Effector CD8-positive, alpha-beta T cell (primary cell): ENCODE measurements at regions not wholly inside any gene's neighbourhood (a gene's known extent, or its start where the extent isn't known, plus 50 kb on each side); places are given as distances from the start of the nearest gene placed in this dataset.
A peak's percentile ranks its signal among the peaks of the same experiment; 100 is the strongest.
"Not testable (repeated sequence)": the region's sequence is repeated elsewhere in the genome, so short reads cannot be mapped to it uniquely, and the experiment has no call there.

Experiments used
- DNase-seq: peaks from one replicate; lab custom pipeline; 2025; lab: John Stamatoyannopoulos, UW

GRCh38 chr10:9035355-9035754, 980.9 kb downstream of the GATA3 start:
- no peak for DNase-seq

DNA sequence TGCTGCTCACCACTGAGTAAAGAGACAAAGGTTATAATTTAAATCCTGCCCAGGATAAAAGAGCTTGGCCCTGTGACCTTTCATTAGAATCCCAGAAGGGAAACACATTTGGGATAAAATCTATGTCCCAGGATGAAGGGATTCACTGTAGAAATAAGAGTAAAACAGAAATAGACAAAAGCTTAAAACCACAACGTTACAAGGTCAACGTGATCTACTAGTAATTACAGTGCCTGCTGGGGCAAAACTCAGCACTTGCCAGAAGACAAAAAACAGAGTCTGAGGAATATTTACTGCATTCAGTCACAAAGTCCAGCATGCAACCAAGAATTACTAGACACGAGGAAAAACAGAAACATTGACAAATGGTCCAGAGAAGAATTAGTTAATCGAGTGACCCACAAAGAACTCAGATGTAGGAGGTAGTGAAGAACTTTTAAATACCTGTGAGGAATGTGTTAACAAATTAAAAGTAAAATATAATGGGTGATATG, 982.3 kb downstream of the GATA3 start:
- DNase-seq, result no peak

- DNase-seq, result no peak
Observed at GRCh38 chr10:9038146-9038714, 983.7 kb downstream of the GATA3 start.

- DNase-seq, result no peak
Observed at GRCh38 chr10:9043466-9043865, 989.0 kb downstream of the GATA3 start.

GRCh38 chr10:9045311-9045710, 990.8 kb downstream of the GATA3 start:
- DNase-seq, result no peak

DNA sequence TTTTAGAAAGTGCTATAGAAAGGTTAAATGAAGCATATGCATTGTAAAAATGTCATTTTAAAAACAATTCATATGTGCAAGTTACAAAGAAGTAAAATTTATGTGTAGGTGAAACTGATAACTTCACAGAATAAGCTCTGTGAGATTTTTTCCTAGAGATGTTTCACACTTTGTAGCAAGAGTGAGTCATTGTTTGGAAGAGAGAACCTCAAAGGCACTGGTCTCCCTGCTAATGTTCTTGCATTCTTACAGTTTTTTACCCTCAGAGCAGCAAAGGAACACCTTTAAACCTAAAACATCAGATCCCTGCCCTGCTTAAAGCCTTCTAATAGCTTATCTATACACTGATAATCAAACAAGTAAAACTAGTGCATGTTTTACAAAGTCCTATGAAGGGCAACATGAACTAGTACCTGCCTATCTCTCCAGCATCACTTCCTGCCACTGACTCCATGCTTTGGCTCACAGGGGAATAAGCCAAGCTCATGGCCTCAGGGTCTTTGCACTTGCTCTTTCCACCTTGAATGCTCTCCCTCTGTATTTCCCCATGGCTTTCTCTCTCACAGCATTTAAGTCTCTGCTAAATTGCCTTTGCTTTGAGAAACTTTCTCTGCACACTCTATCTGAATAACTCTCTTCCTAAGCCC, 997.0 kb downstream of the GATA3 start:
- DNase-seq, result no peak

- no peak for DNase-seq
Observed at GRCh38 chr10:9052767-9053166, 998.3 kb downstream of the GATA3 start.

DNA sequence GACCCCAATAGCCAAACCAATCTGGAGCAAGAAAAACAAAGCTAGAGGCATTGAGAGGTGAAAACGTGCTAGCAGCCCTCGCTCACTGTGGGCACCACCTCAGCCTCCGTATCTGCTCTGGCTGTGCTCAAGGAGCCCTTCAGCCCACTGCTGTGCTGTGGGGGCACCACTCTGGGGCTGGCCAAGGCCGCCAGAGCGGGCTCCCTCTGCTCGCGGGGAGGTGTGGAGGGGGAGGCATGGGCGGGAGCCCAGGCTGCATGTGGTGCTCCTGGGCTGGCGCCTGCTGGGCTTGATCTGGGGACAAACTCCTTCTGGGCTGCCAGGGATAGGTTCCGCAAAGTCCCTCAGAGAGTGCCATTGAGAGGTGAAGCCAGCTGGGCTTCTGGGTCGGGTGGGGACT, 1002.0 kb downstream of the GATA3 start:
- no peak for DNase-seq

DNA sequence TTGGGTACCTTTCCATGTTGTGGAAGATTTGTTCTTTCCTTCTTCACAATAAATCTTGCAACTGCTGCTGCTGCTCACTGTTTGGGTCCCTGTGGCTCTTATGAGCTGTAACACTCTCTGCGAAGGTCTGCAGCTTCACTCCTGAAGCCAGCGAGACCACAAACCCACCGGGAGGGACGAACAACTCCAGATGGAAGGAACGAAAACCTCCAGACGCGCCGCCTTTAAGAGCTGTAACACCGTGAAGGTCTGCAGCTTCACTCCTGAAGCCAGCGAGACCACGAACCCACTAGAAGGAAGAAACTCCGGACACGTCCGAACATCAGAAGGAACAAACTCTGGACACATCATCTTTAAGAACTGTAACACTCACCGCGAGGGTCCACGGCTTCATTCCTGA, 1002.8 kb downstream of the GATA3 start:
- DNase-seq, result not testable (repeated sequence)

DNA sequence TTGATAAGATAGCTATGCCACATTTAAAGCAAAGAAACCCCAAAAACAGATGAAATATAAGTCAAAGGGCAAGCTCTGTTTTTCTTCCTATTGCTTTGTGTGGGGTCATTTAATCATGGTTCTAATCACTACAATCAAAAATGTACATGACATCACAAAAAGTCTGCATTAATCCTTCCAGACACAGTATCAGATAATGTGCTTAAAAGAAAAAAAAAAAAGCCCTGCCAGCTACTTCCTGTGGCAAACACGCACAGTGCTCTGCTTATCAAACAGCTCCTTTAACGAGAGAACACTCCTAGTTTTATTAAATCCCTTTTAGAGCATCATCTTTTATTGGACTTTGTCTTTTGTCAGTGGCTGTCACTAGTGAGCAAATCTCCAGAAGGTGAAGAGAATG, 1005.8 kb downstream of the GATA3 start:
- no peak for DNase-seq

GRCh38 chr10:9061871-9062270, 1007.4 kb downstream of the GATA3 start:
- no peak for DNase-seq

- DNase-seq, result no peak
Observed at GRCh38 chr10:9066152-9066551, 1011.7 kb downstream of the GATA3 start.

- no peak for DNase-seq
Observed at GRCh38 chr10:9068003-9068402, 1013.5 kb downstream of the GATA3 start.

- DNase-seq, result no peak
Observed at GRCh38 chr10:9069136-9069535, 1014.6 kb downstream of the GATA3 start.

- no peak for DNase-seq
Observed at GRCh38 chr10:9075420-9075819, 1020.9 kb downstream of the GATA3 start.

- no peak for DNase-seq
Observed at GRCh38 chr10:9076066-9076465, 1021.6 kb downstream of the GATA3 start.

GRCh38 chr10:9081253-9081652, 1026.8 kb downstream of the GATA3 start:
- no peak for DNase-seq

GRCh38 chr10:9081961-9082360, 1027.5 kb downstream of the GATA3 start:
- DNase-seq, result no peak

DNA sequence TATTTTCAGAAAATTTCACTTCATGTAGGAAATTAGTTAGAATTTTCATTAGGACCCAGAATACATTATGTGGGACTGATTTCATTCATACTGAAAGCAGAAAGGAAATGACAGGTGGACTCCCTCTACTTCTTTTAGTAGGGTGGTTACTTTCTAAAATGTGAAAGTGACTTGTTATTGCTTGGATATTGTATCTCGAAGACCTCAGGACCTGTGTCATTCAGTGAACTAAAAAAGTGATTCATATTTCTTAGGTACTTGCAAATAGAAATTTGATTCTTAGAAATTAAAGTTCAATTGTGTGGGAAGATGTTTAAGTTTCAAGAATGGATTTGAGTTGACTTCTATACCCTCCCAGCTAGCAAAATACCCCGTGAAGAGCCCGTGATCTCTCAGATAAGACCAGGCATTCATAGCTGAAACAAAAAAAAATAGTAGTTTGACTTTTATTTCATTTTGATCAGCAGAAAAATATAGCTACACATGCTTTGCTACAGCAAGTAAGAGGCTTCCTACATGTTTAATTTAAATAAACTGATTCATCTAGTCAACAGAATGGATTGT, 1037.1 kb downstream of the GATA3 start:
- no peak for DNase-seq

GRCh38 chr10:9096288-9096687, 1041.8 kb downstream of the GATA3 start:
- peak; percentile 10 for DNase-seq

DNA sequence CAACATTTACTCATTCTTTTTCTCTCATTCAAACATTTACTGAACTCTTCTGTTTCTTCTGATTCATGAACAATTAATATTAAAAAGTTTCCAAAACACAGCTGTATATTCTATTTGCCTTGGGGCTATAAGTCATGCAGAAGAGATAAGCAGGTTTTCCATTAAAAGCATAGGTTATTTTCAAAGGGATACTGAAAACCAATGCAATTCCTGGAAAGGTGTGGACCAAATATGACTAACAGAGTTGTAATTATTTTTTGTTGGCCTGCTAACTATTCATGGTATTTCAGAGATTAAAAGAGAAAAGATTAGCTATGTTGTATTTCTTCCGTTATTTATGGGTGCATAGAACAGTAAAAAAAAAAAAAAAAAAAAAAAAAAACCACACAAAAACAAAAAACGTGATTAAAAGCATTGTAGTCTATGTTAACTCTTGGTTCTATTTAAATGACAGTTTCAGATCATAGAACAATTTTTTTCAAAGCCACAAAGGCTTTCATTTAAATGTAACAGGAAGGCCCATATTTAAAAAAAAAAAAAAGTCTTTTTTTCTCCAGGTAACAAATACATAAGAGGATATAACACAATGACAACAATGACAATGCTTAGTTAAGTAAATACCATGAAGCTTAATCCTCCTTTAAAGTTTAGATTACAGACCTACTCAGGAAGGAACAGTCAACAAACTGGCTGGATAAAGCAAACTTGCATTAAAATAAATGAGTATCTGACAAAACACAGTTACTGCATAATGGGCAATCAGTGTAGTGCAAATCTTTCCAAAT, 1042.9 kb downstream of the GATA3 start:
- no peak for DNase-seq

DNA sequence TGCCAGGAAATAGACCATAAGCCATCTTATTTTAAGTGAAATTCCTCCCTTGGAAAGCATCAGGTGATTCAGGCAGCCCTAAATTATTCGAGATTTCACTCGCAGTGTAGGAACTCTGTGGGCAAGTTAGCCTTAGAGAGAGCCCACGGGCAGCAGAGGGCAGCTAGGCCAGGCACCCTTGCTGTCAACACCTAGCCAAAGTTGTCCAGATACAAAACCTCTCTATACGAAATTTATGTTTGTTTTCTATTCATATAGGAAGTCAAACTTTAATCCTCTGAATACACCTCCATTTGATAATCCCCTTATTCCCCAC, 1043.5 kb downstream of the GATA3 start:
- DNase-seq, result no peak

GRCh38 chr10:9102026-9102425, 1047.5 kb downstream of the GATA3 start:
- DNase-seq, result no peak
